ENCODE measurements at regions not wholly inside any gene's neighbourhood (a gene's known extent, or its start where the extent isn't known, plus 50 kb on each side); places are given as distances from the start of the nearest gene placed in this dataset.
"Not testable (repeated sequence)": the region's sequence is repeated elsewhere in the genome, so short reads cannot be mapped to it uniquely, and the experiment has no call there.

GRCh38 chr6:167221400-167222201 lies 63.8 kb upstream of the GPR31 start:
- Mint-ChIP-seq H3K27me3 (peaks cover 12% of the 10 kb centered on the region), H3K9me3 (no peaks in the 10 kb centered on the region), H3K36me3 (ENCODE audit: low read depth) (no peaks in the 10 kb centered on the region), H3K4me1 (no peaks in the 10 kb centered on the region), H3K4me3 (no peak overlapping the region), H3K27ac (no peak overlapping the region)
- ATAC-seq (replicated peaks) = no peak

GRCh38 chr6:167225566-167226382 lies 65.3 kb upstream of the UNC93A start:
- not testable (repeated sequence) for ATAC-seq (replicated peaks); H3K36me3 Mint-ChIP-seq (ENCODE audit: low read depth); H3K4me3 Mint-ChIP-seq; H3K27ac Mint-ChIP-seq; H3K4me1 Mint-ChIP-seq; H3K9me3 Mint-ChIP-seq
- peaks cover 22% of the 10 kb centered on the region for H3K27me3 Mint-ChIP-seq

- peaks cover 22% of the 10 kb centered on the region for H3K27me3 Mint-ChIP-seq
- no peak for ATAC-seq (replicated peaks)
- no peaks in the 10 kb centered on the region for H3K4me1 Mint-ChIP-seq
- H3K4me3 Mint-ChIP-seq = no peak overlapping the region
- H3K36me3 Mint-ChIP-seq (ENCODE audit: low read depth) = no peaks in the 10 kb centered on the region
- H3K9me3 Mint-ChIP-seq = no peaks in the 10 kb centered on the region
- no peak overlapping the region for H3K27ac Mint-ChIP-seq
These were observed 64.8 kb upstream of the UNC93A start for GRCh38 chr6:167226383-167226685.

- Mint-ChIP-seq H3K27ac (no peak overlapping the region), H3K4me1 (no peaks in the 10 kb centered on the region), H3K36me3 (ENCODE audit: low read depth) (no peaks in the 10 kb centered on the region), H3K27me3 (peaks cover 22% of the 10 kb centered on the region), H3K4me3 (no peak overlapping the region), H3K9me3 (no peaks in the 10 kb centered on the region)
- ATAC-seq (replicated peaks) = no peak
These were observed 64.3 kb upstream of the UNC93A start for GRCh38 chr6:167226791-167227190.

GRCh38 chr6:167227984-167228383 lies 63.1 kb upstream of the UNC93A start:
- ATAC-seq (replicated peaks) = no peak
- H3K9me3 Mint-ChIP-seq = no peaks in the 10 kb centered on the region
- H3K36me3 Mint-ChIP-seq (ENCODE audit: low read depth) = no peaks in the 10 kb centered on the region
- H3K4me1 Mint-ChIP-seq = no peaks in the 10 kb centered on the region
- no peak overlapping the region for H3K27ac Mint-ChIP-seq
- H3K4me3 Mint-ChIP-seq = no peak overlapping the region
- peaks cover 24% of the 10 kb centered on the region for H3K27me3 Mint-ChIP-seq

GRCh38 chr6:167229586-167229985 lies 61.5 kb upstream of the UNC93A start:
- Mint-ChIP-seq H3K4me1 (no peaks in the 10 kb centered on the region), H3K9me3 (no peaks in the 10 kb centered on the region), H3K36me3 (ENCODE audit: low read depth) (no peaks in the 10 kb centered on the region), H3K27ac (no peak overlapping the region), H3K4me3 (no peak overlapping the region), H3K27me3 (peaks cover 30% of the 10 kb centered on the region)
- no peak for ATAC-seq (replicated peaks)

- Mint-ChIP-seq H3K27me3 (peaks cover 35% of the 10 kb centered on the region), H3K4me1 (no peaks in the 10 kb centered on the region), H3K4me3 (no peak overlapping the region), H3K36me3 (ENCODE audit: low read depth) (no peaks in the 10 kb centered on the region), H3K9me3 (no peaks in the 10 kb centered on the region), H3K27ac (no peak overlapping the region)
- no peak for ATAC-seq (replicated peaks)
These were observed 60.8 kb upstream of the UNC93A start for GRCh38 chr6:167230288-167230687.

GRCh38 chr6:167232356-167232755 lies 58.8 kb upstream of the UNC93A start:
- no peaks in the 10 kb centered on the region for H3K36me3 Mint-ChIP-seq (ENCODE audit: low read depth)
- H3K4me3 Mint-ChIP-seq = no peak overlapping the region
- no peak overlapping the region for H3K27ac Mint-ChIP-seq
- ATAC-seq (replicated peaks) = no peak
- H3K27me3 Mint-ChIP-seq = peaks cover 28% of the 10 kb centered on the region
- no peaks in the 10 kb centered on the region for H3K4me1 Mint-ChIP-seq
- H3K9me3 Mint-ChIP-seq = no peaks in the 10 kb centered on the region

GRCh38 chr6:167233490-167233889 lies 57.6 kb upstream of the UNC93A start:
- no peak overlapping the region for H3K4me3 Mint-ChIP-seq
- H3K27ac Mint-ChIP-seq = no peak overlapping the region
- no peaks in the 10 kb centered on the region for H3K9me3 Mint-ChIP-seq
- H3K27me3 Mint-ChIP-seq = peaks cover 23% of the 10 kb centered on the region
- ATAC-seq (replicated peaks) = no peak
- no peaks in the 10 kb centered on the region for H3K4me1 Mint-ChIP-seq
- no peaks in the 10 kb centered on the region for H3K36me3 Mint-ChIP-seq (ENCODE audit: low read depth)

- H3K36me3 Mint-ChIP-seq (ENCODE audit: low read depth); ATAC-seq (replicated peaks); H3K27ac Mint-ChIP-seq; H3K4me3 Mint-ChIP-seq; H3K4me1 Mint-ChIP-seq; H3K9me3 Mint-ChIP-seq: not testable (repeated sequence)
- peaks cover 23% of the 10 kb centered on the region for H3K27me3 Mint-ChIP-seq
These were observed 56.5 kb upstream of the UNC93A start for GRCh38 chr6:167234576-167234975.

- H3K9me3 Mint-ChIP-seq = no peaks in the 10 kb centered on the region
- peaks cover 21% of the 10 kb centered on the region for H3K27me3 Mint-ChIP-seq
- no peak for ATAC-seq (replicated peaks)
- no peak overlapping the region for H3K27ac Mint-ChIP-seq
- no peak overlapping the region for H3K4me3 Mint-ChIP-seq
- no peaks in the 10 kb centered on the region for H3K36me3 Mint-ChIP-seq (ENCODE audit: low read depth)
- no peaks in the 10 kb centered on the region for H3K4me1 Mint-ChIP-seq
These were observed 56.1 kb upstream of the UNC93A start for GRCh38 chr6:167235005-167235404.

GRCh38 chr6:167235421-167236238 lies 55.5 kb upstream of the UNC93A start:
- Mint-ChIP-seq H3K36me3 (ENCODE audit: low read depth) (no peaks in the 10 kb centered on the region), H3K4me1 (no peaks in the 10 kb centered on the region), H3K27me3 (peaks cover 19% of the 10 kb centered on the region), H3K4me3 (no peak overlapping the region), H3K9me3 (no peaks in the 10 kb centered on the region), H3K27ac (no peak overlapping the region)
- no peak for ATAC-seq (replicated peaks)

- H3K4me3 Mint-ChIP-seq = no peak overlapping the region
- H3K9me3 Mint-ChIP-seq = no peaks in the 10 kb centered on the region
- no peaks in the 10 kb centered on the region for H3K36me3 Mint-ChIP-seq (ENCODE audit: low read depth)
- ATAC-seq (replicated peaks) = no peak
- H3K27ac Mint-ChIP-seq = no peak overlapping the region
- peaks cover 19% of the 10 kb centered on the region for H3K27me3 Mint-ChIP-seq
- no peaks in the 10 kb centered on the region for H3K4me1 Mint-ChIP-seq
These were observed 54.9 kb upstream of the UNC93A start for GRCh38 chr6:167236239-167236571.

- no peak overlapping the region for H3K4me3 Mint-ChIP-seq
- no peaks in the 10 kb centered on the region for H3K4me1 Mint-ChIP-seq
- no peak overlapping the region for H3K27ac Mint-ChIP-seq
- no peak for ATAC-seq (replicated peaks)
- no peaks in the 10 kb centered on the region for H3K9me3 Mint-ChIP-seq
- no peaks in the 10 kb centered on the region for H3K36me3 Mint-ChIP-seq (ENCODE audit: low read depth)
- H3K27me3 Mint-ChIP-seq = peaks cover 19% of the 10 kb centered on the region
These were observed 53.5 kb upstream of the UNC93A start for GRCh38 chr6:167237438-167238145.
